SK-N-SH (cell line): ENCODE measurements at regions not wholly inside any gene's neighbourhood (a gene's known extent, or its start where the extent isn't known, plus 50 kb on each side); places are given as distances from the start of the nearest gene placed in this dataset.

ENCODE experiments used
- CTCF ChIA-PET: fragments of 300-600, 350-600 bp; formaldehyde crosslinking; extraction: SDS; loops from one replicate; lab custom pipeline; 2021; lab: Yijun Ruan, JAX
- POLR2A ChIA-PET: fragments of 350-600 bp; sonication (Branson Sonifier 250); formaldehyde crosslinking; extraction: SDS; loops from one replicate; lab custom pipeline; 2020; ENCODE audit warnings: antibody characterized with exemption, inconsistent platforms; lab: Yijun Ruan, JAX
- DNase-seq: peaks from one replicate; pipeline ENCODE4 v3.0.0; 2012
- H2AFZ ChIP-seq: fragments of 200-600 bp; sonication (generic); 2 replicates; pipeline ENCODE4 v1.8.1; 2016; ENCODE audit warnings: antibody characterized with exemption, mild to moderate bottlenecking, low read depth
- H3F3A ChIP-seq: fragments of 200-600 bp; sonication (generic); replicated peaks from 2 replicates; pipeline ENCODE3; 2016; ENCODE audit warnings: antibody characterized with exemption, mild to moderate bottlenecking; ENCODE audit not compliant: insufficient read depth
- H3K27ac ChIP-seq, 2 experiments: fragments of 200-500 bp in 1 of 2; fragments of 200-600 bp in 1 of 2; sonication (Bioruptor generic) in 1 of 2; sonication (generic), shearing (Covaris generic) in 1 of 2; 2 replicates each; pipeline versions ENCODE4 v1.5.1 to v1.6.1; 2014 to 2016; ENCODE audit warnings: low read depth in 2 of 2, inconsistent platforms in 1 of 2, low read length in 1 of 2, mild to moderate bottlenecking in 1 of 2, mixed read lengths in 1 of 2
- H3K27me3 ChIP-seq: fragments of 200-600 bp; sonication (generic), shearing (Covaris generic); 2 replicates; pipeline ENCODE4 v1.6.1; 2016; ENCODE audit warnings: mixed run types; ENCODE audit not compliant: insufficient read depth
- H3K36me3 ChIP-seq, 2 experiments: fragments of 200-500 bp in 1 of 2; fragments of 200-600 bp in 1 of 2; sonication (Bioruptor generic) in 1 of 2; sonication (generic) in 1 of 2; replicated peaks in 1 of 2; 2 replicates each; pipeline versions ENCODE3 to v1.5.1; 2014 to 2016; ENCODE audit warnings: low read length in 1 of 2, mild to moderate bottlenecking in 1 of 2; ENCODE audit not compliant: insufficient read depth in 2 of 2, control insufficient read depth in 1 of 2
- H3K4me1 ChIP-seq, 2 experiments: fragments of 200-500 bp in 1 of 2; fragments of 200-600 bp in 1 of 2; sonication (Bioruptor generic) in 1 of 2; sonication (generic), shearing (Covaris generic) in 1 of 2; 2 replicates each; pipeline versions ENCODE4 v1.5.1 to v1.6.1; 2014 to 2016; ENCODE audit warnings: low read depth in 1 of 2, low read length in 1 of 2, mixed run types in 1 of 2; ENCODE audit not compliant: insufficient read depth in 2 of 2, control insufficient read depth in 1 of 2
- H3K4me2 ChIP-seq: fragments of 200-600 bp; sonication (generic), shearing (Covaris generic); 2 replicates; pipeline ENCODE4 v1.6.1; 2017; ENCODE audit warnings: mixed run types
- H3K4me3 ChIP-seq, 2 experiments: fragments of 200-500 bp in 1 of 2; fragments of 200-600 bp in 1 of 2; sonication (Bioruptor generic) in 1 of 2; sonication (generic), shearing (Covaris generic) in 1 of 2; 2 replicates each; pipeline versions ENCODE4 v1.5.1 to v1.8.1; 2014 to 2016; ENCODE audit warnings: low read depth in 2 of 2, inconsistent platforms in 1 of 2, low read length in 1 of 2, mild to moderate bottlenecking in 1 of 2, mixed read lengths in 1 of 2, moderate library complexity in 1 of 2
- H3K79me2 ChIP-seq: fragments of 200-600 bp; sonication (generic); 2 replicates; pipeline ENCODE4 v1.8.1; 2017; ENCODE audit warnings: mild to moderate bottlenecking; ENCODE audit not compliant: insufficient read depth
- H3K9ac ChIP-seq: fragments of 200-600 bp; sonication (generic); 2 replicates; pipeline ENCODE4 v1.6.1; 2017; ENCODE audit warnings: mixed run types
- H3K9me2 ChIP-seq: fragments of 200-600 bp; sonication (generic); 2 replicates; pipeline ENCODE4 v1.6.1; 2017; ENCODE audit warnings: mixed run types
- H3K9me3 ChIP-seq: fragments of 200-600 bp; sonication (generic); 2 replicates; pipeline ENCODE4 v1.6.1; 2017; ENCODE audit warnings: mixed run types, mild to moderate bottlenecking, moderate library complexity
- H4K20me1 ChIP-seq: fragments of 200-600 bp; sonication (generic); 2 replicates; pipeline ENCODE4 v1.6.1; 2017; ENCODE audit warnings: mild to moderate bottlenecking, mixed run types; ENCODE audit not compliant: insufficient read depth
- ELF1 ChIP-seq: IDR thresholded peaks from 2 replicates; pipeline ENCODE4 v1.4.0; 2012
- EP300 ChIP-seq, 2 experiments: IDR thresholded peaks; 2 replicates each; pipeline versions ENCODE4 v1.4.0 to v1.6.1; 2012; ENCODE audit warnings: borderline replicate concordance in 1 of 2, low read depth in 1 of 2, low read length in 1 of 2
- FOSL2 ChIP-seq: IDR thresholded peaks from 2 replicates; pipeline ENCODE4 v1.4.0; 2012; ENCODE audit warnings: low read depth, mild to moderate bottlenecking, moderate library complexity, borderline replicate concordance
- GABPA ChIP-seq: IDR thresholded peaks from 2 replicates; pipeline ENCODE4 v1.4.0; 2012; ENCODE audit warnings: low read depth, mild to moderate bottlenecking
- RFX5 ChIP-seq: IDR thresholded peaks from 2 replicates; pipeline ENCODE4 v1.6.1; 2012; ENCODE audit warnings: mild to moderate bottlenecking, improper control_type of control experiment, low read length
- TAF1 ChIP-seq: IDR thresholded peaks from 2 replicates; pipeline ENCODE4 v1.6.1; 2012; ENCODE audit warnings: low read depth, mild to moderate bottlenecking, low read length, moderate library complexity, borderline replicate concordance
- ZBTB33 ChIP-seq: IDR thresholded peaks from 2 replicates; pipeline ENCODE4 v1.4.0; 2012; ENCODE audit warnings: low read depth, borderline replicate concordance
- WGBS: methylation state at CpG from one replicate; pipeline ENCODE4 v1.1.6; 2017; ENCODE audit warnings: low lambda C conversion rate; 5-methylcytosine and 5-hydroxymethylcytosine counted together
- TF ChIP-seq, protein P1 (sequence below): fragments of 150-350 bp; IDR thresholded peaks from 2 replicates; pipeline ENCODE4 v1.6.1; 2016; ENCODE audit warnings: mild to moderate bottlenecking, low read depth, low read length

DNA sequence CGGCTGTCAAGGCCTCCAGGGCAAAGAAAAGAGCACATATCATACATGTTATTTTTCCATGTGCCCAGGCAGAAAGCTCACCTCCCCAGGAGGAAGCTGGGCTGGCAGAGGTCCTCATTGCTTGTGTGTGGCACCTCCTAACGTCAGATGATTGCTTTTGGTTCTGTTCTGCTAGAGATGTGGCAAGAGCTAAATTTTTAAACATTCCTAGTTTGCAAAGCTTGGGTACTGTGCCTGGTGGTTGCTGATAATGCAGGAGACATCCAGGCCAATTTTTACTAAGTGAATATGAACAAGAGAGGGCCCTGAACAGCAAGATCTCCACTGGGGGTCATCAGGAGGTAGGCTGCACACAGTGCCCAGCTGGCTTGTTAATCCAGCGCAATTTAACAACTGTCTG lies 93.9 kb downstream of the TBX19 start:
- Histone ChIP-seq H3K4me1 (no peaks in the 10 kb centered on the region), H3F3A (no peaks in the 10 kb centered on the region), H4K20me1 (no peaks in the 10 kb centered on the region), H3K4me2 (no peak overlapping the region), H3K36me3 (no peaks in the 10 kb centered on the region), H3K9me2 (no peaks in the 10 kb centered on the region), H3K9ac (no peak overlapping the region), H3K4me3 (no peak overlapping the region), H3K9me3 (no peaks in the 10 kb centered on the region), H3K27me3 (no peaks in the 10 kb centered on the region), H2AFZ (no peak overlapping the region), H3K79me2 (no peaks in the 10 kb centered on the region), H3K27ac (no peak overlapping the region)
- CTCF ChIA-PET = interaction anchor here (1.5 kb wide), 1 partner anchor 31 kb away, joined by 5 read pairs; no protein-coding TSS in a partner anchor
- no peak for DNase-seq
- TF ChIP-seq GABPA (no peak), TAF1 (no peak), ZBTB33 (no peak), EP300 (IDR thresholded peaks at IDR 0.05; ENCODE audit: borderline replicate concordance in 1 of 2, low read depth in 1 of 2, low read length in 1 of 2) (no peak), RFX5 (no peak)
- 86% methylated on average over 3 of the region's 3 CpGs for WGBS
- POLR2A ChIA-PET = no interaction called here

DNA sequence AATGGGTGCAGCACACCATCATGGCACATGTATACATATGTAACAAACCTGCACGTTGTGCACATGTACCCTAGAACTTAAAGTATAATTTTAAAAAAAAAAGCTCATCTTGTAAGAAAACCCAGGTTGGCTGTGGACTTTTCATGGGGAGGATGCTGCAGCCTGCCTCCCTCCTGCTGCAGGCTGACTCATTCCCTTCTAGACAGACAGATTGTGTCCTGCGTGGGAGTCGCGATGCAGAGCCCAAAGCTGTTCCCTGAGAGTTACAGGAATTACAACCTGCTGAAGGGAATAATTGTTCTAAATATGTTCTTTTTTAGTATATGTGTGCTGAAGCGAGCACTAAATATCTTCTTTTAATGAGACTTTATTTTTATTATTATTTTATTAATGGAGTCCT lies 93.2 kb downstream of the TBX19 start:
- no peak overlapping the region for H2AFZ ChIP-seq
- no peaks in the 10 kb centered on the region for H4K20me1 ChIP-seq
- no peak overlapping the region for H3K4me3 ChIP-seq
- H3K4me2 ChIP-seq = no peak overlapping the region
- H3K9ac ChIP-seq = no peak overlapping the region
- no peaks in the 10 kb centered on the region for H3K9me2 ChIP-seq
- H3K36me3 ChIP-seq = no peaks in the 10 kb centered on the region
- no peak for TF ChIP-seq ELF1
- TF ChIP-seq, protein P1, sequence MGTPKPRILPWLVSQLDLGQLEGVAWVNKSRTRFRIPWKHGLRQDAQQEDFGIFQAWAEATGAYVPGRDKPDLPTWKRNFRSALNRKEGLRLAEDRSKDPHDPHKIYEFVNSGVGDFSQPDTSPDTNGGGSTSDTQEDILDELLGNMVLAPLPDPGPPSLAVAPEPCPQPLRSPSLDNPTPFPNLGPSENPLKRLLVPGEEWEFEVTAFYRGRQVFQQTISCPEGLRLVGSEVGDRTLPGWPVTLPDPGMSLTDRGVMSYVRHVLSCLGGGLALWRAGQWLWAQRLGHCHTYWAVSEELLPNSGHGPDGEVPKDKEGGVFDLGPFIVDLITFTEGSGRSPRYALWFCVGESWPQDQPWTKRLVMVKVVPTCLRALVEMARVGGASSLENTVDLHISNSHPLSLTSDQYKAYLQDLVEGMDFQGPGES = no peak
- TF ChIP-seq FOSL2 = 0 out of 2 replicates have a peak, but pooled peaks have one; percentile 5
- TF ChIP-seq ZBTB33 = no peak
- H3K4me1 ChIP-seq = no peaks in the 10 kb centered on the region
- H3K27me3 ChIP-seq = no peaks in the 10 kb centered on the region
- 67% methylated on average over 5 of the region's 5 CpGs for WGBS
- H3K9me3 ChIP-seq = no peaks in the 10 kb centered on the region
- ChIA-PET CTCF (interaction anchor here (0.7 to 0.8 kb wide), 2 partner anchors 10 to 31 kb away, joined by 3 to 4 read pairs; no protein-coding TSS in a partner anchor), POLR2A (no interaction called here)
- no peak overlapping the region for H3K27ac ChIP-seq
- H3F3A ChIP-seq = no peaks in the 10 kb centered on the region
- no peaks in the 10 kb centered on the region for H3K79me2 ChIP-seq
- DNase-seq = no peak
